Loucy (cell line): ENCODE measurements at regions not wholly inside any gene's neighbourhood (a gene's known extent, or its start where the extent isn't known, plus 50 kb on each side); places are given as distances from the start of the nearest gene placed in this dataset.
"Not testable (repeated sequence)": the region's sequence is repeated elsewhere in the genome, so short reads cannot be mapped to it uniquely, and the experiment has no call there.

Source experiments
- H2AFZ ChIP-seq: fragments of 200-600 bp; sonication (generic); 2 replicates; pipeline ENCODE4 v1.6.0; 2016; ENCODE audit warnings: antibody characterized with exemption, mild to moderate bottlenecking, low read length, moderate library complexity
- H3F3A ChIP-seq: fragments of 200-600 bp; 2 replicates; pipeline ENCODE4 v1.6.0; 2016; ENCODE audit warnings: antibody characterized with exemption, low read depth, mild to moderate bottlenecking
- H3K27me3 ChIP-seq: fragments of 200-600 bp; sonication (generic); 2 replicates; pipeline ENCODE4 v1.6.1; 2014; ENCODE audit warnings: low read length, mild to moderate bottlenecking; ENCODE audit not compliant: insufficient read depth, poor library complexity, severe bottlenecking
- H3K36me3 ChIP-seq: fragments of 200-600 bp; sonication (generic); 2 replicates; pipeline ENCODE4 v1.6.1; 2016; ENCODE audit warnings: low read length; ENCODE audit not compliant: insufficient read depth
- H3K4me1 ChIP-seq: fragments of 200-600 bp; sonication (generic); 2 replicates; pipeline ENCODE4 v1.5.1; 2014; ENCODE audit warnings: low read length, mild to moderate bottlenecking; ENCODE audit not compliant: insufficient read depth, poor library complexity, severe bottlenecking
- H3K4me2 ChIP-seq: fragments of 200-600 bp; sonication (generic); 2 replicates; pipeline ENCODE4 v1.6.0; 2014; ENCODE audit warnings: antibody characterized with exemption, low read length, low read depth, mild to moderate bottlenecking; ENCODE audit not compliant: poor library complexity, severe bottlenecking
- H3K4me3 ChIP-seq: fragments of 200-600 bp; sonication (generic); 2 replicates; pipeline ENCODE4 v1.5.1; 2014; ENCODE audit warnings: low read length, mild to moderate bottlenecking, mixed read lengths; ENCODE audit not compliant: poor library complexity, severe bottlenecking
- H3K79me2 ChIP-seq: fragments of 200-600 bp; sonication (generic); 2 replicates; pipeline ENCODE4 v1.6.1; 2014; ENCODE audit warnings: low read length; ENCODE audit not compliant: insufficient read depth
- H3K9ac ChIP-seq: fragments of 200-600 bp; sonication (generic); 2 replicates; pipeline ENCODE4 v1.6.0; 2014; ENCODE audit warnings: mild to moderate bottlenecking, low read depth, low read length, moderate library complexity; ENCODE audit not compliant: poor library complexity, severe bottlenecking
- H3K9me2 ChIP-seq: fragments of 200-600 bp; sonication (generic); replicated peaks from 2 replicates; pipeline ENCODE4 v1.6.1; 2016; ENCODE audit warnings: low read depth, low read length, mixed read lengths
- H3K9me3 ChIP-seq: fragments of 200-600 bp; sonication (generic); 2 replicates; pipeline ENCODE4 v1.6.1; 2014; ENCODE audit warnings: mild to moderate bottlenecking, antibody characterized with exemption, low read length, low read depth; ENCODE audit not compliant: insufficient read depth
- H4K20me1 ChIP-seq: fragments of 200-600 bp; sonication (generic); 2 replicates; pipeline ENCODE4 v1.6.0; 2014; ENCODE audit warnings: antibody characterized with exemption, low read length, mild to moderate bottlenecking; ENCODE audit not compliant: insufficient read depth, poor library complexity, severe bottlenecking

- not testable (repeated sequence) for H3K36me3 ChIP-seq, H3K4me2 ChIP-seq, H3F3A ChIP-seq, H3K4me3 ChIP-seq, H4K20me1 ChIP-seq, H3K4me1 ChIP-seq, H2AFZ ChIP-seq, H3K9ac ChIP-seq, H3K79me2 ChIP-seq, H3K9me3 ChIP-seq, H3K9me2 ChIP-seq, H3K27me3 ChIP-seq
Measured at GRCh38 chr2:87183373-87183772, 161.7 kb upstream of the PLGLB1 start.

- H3K79me2 ChIP-seq, H3K9me2 ChIP-seq, H2AFZ ChIP-seq, H3K9me3 ChIP-seq, H3K9ac ChIP-seq, H3K4me2 ChIP-seq, H3F3A ChIP-seq, H3K4me1 ChIP-seq, H3K4me3 ChIP-seq, H3K36me3 ChIP-seq, H3K27me3 ChIP-seq, H4K20me1 ChIP-seq: not testable (repeated sequence)
Measured at GRCh38 chr2:87184260-87184659, 162.6 kb upstream of the PLGLB1 start.

- not testable (repeated sequence) for H3K79me2 ChIP-seq, H3K4me2 ChIP-seq, H3K4me3 ChIP-seq, H3K4me1 ChIP-seq, H3K27me3 ChIP-seq, H3K9me3 ChIP-seq, H3K9ac ChIP-seq, H3K36me3 ChIP-seq, H3F3A ChIP-seq, H3K9me2 ChIP-seq, H2AFZ ChIP-seq, H4K20me1 ChIP-seq
Measured at GRCh38 chr2:87189214-87189613, 167.6 kb upstream of the PLGLB1 start.

GRCh38 chr2:87193336-87193735 is 171.7 kb upstream of the PLGLB1 start:
- not testable (repeated sequence) for H4K20me1 ChIP-seq, H3K9me3 ChIP-seq, H3F3A ChIP-seq, H3K9me2 ChIP-seq, H3K27me3 ChIP-seq, H3K9ac ChIP-seq, H3K4me3 ChIP-seq, H2AFZ ChIP-seq, H3K4me2 ChIP-seq, H3K36me3 ChIP-seq, H3K4me1 ChIP-seq, H3K79me2 ChIP-seq

- H3K36me3 ChIP-seq, H2AFZ ChIP-seq, H4K20me1 ChIP-seq, H3F3A ChIP-seq, H3K9me3 ChIP-seq, H3K4me1 ChIP-seq, H3K4me2 ChIP-seq, H3K27me3 ChIP-seq, H3K9ac ChIP-seq, H3K79me2 ChIP-seq, H3K4me3 ChIP-seq, H3K9me2 ChIP-seq: not testable (repeated sequence)
Measured at GRCh38 chr2:87194254-87194999, 172.8 kb upstream of the PLGLB1 start.

- H3K4me3 ChIP-seq, H3K36me3 ChIP-seq, H3F3A ChIP-seq, H2AFZ ChIP-seq, H3K79me2 ChIP-seq, H4K20me1 ChIP-seq, H3K27me3 ChIP-seq, H3K9me3 ChIP-seq, H3K4me1 ChIP-seq, H3K9ac ChIP-seq, H3K9me2 ChIP-seq, H3K4me2 ChIP-seq: not testable (repeated sequence)
Measured at GRCh38 chr2:87196720-87197388, 175.2 kb upstream of the PLGLB1 start.

GRCh38 chr2:87198422-87198821 is 176.8 kb upstream of the PLGLB1 start:
- H2AFZ ChIP-seq, H3K36me3 ChIP-seq, H3K9me2 ChIP-seq, H3K9me3 ChIP-seq, H3K4me1 ChIP-seq, H3K4me2 ChIP-seq, H3K79me2 ChIP-seq, H3K27me3 ChIP-seq, H3K4me3 ChIP-seq, H3K9ac ChIP-seq, H4K20me1 ChIP-seq, H3F3A ChIP-seq: not testable (repeated sequence)
